ENCODE measurements at regions not wholly inside any gene's neighbourhood (a gene's known extent, or its start where the extent isn't known, plus 50 kb on each side); places are given as distances from the start of the nearest gene placed in this dataset.

DNA sequence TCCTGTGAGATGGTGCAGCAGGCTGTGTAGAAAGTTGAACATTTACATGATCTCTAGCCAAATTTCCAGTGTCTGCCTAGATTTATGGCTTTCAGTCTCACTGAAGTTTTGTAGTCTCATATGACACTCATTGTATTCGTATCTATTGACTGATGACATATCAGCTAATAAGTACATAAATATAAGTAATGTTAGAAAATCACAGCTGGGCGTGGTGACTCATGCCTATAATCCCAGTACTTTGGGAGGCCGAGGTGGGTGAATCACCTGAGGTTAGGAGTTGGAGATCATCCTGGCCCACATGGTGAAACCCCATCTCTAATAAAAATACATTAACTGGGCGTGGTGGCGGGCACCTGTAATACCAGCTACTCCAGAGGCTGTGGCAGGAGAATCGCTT, 54.7 kb upstream of the HTR2A start:
- TF ChIP-seq, protein P1, sequence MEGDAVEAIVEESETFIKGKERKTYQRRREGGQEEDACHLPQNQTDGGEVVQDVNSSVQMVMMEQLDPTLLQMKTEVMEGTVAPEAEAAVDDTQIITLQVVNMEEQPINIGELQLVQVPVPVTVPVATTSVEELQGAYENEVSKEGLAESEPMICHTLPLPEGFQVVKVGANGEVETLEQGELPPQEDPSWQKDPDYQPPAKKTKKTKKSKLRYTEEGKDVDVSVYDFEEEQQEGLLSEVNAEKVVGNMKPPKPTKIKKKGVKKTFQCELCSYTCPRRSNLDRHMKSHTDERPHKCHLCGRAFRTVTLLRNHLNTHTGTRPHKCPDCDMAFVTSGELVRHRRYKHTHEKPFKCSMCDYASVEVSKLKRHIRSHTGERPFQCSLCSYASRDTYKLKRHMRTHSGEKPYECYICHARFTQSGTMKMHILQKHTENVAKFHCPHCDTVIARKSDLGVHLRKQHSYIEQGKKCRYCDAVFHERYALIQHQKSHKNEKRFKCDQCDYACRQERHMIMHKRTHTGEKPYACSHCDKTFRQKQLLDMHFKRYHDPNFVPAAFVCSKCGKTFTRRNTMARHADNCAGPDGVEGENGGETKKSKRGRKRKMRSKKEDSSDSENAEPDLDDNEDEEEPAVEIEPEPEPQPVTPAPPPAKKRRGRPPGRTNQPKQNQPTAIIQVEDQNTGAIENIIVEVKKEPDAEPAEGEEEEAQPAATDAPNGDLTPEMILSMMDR (IDR thresholded peaks at IDR 0.05) = no peak
- TF ChIP-seq POLR2A (IDR thresholded peaks at IDR 0.05; ENCODE audit: low read depth) = no peak

Measured in esophagus muscularis mucosa (tissue), 3 donors.